K562 (cell line): ENCODE measurements at regions not wholly inside any gene's neighbourhood (a gene's known extent, or its start where the extent isn't known, plus 50 kb on each side); places are given as distances from the start of the nearest gene placed in this dataset.

Source experiments
- ATAC-seq: fragments of 200-7000 bp; cut with Tn5 transposase; 3 replicates; pipeline ENCODE4 v1.9.1; 2020; ENCODE audit warnings: moderate library complexity
- BruUV-seq: library from RNA; stranded (reverse); fragments of 400-500 nt; replicated peaks from 2 replicates; lab custom pipeline; 2021; lab: Mats Ljungman, UMichigan
- CTCF ChIA-PET: fragments of 300-600 bp; formaldehyde crosslinking; extraction: SDS; loops from one replicate; lab custom pipeline; 2021; ENCODE audit warnings: low intra/inter-chr PET ratio; lab: Yijun Ruan, JAX
- POLR2A ChIA-PET: fragments of 300-600, 350-650 bp; sonication (Branson Sonifier 250); formaldehyde crosslinking; extraction: SDS; loops from one replicate; lab custom pipeline; 2021; ENCODE audit warnings: antibody characterized with exemption, inconsistent platforms; lab: Yijun Ruan, JAX
- DNase-seq, 4 experiments: peaks; one replicate each; pipeline versions ENCODE4 v3.0.0 to v3.0.0-alpha.2; 2011 to 2018; ENCODE audit warnings: low spot score in 3 of 4, mixed read lengths in 3 of 4; ENCODE audit errors: extremely low read depth in 1 of 4
- FAIRE-seq: peaks from 2 replicates; lab custom pipeline; 2011; peaks lifted over from hg19 to GRCh38; lab: Jason Lieb, UNC
- H2AFZ ChIP-seq: 2 replicates; pipeline ENCODE4 v1.6.0; 2011; ENCODE audit warnings: low read depth, low read length, control low read depth, inconsistent platforms
- H3K27ac ChIP-seq: fragments of 200-600 bp; 3 replicates; pipeline ENCODE4 v1.8.0; 2011; ENCODE audit warnings: low read depth, mild to moderate bottlenecking, control low read depth, inconsistent platforms, low read length, moderate library complexity, mixed read lengths; ENCODE audit errors: extremely low read depth
- H3K27me3 ChIP-seq, 2 experiments: fragments of 300-600 bp in 1 of 2; 2 replicates in 1 of 2; 3 replicates in 1 of 2; pipeline versions ENCODE4 v1.6.0 to v1.8.0; 2011; ENCODE audit warnings: inconsistent platforms in 2 of 2, low read length in 2 of 2, mild to moderate bottlenecking in 1 of 2, mixed read lengths in 1 of 2, moderate library complexity in 1 of 2; ENCODE audit not compliant: control insufficient read depth in 2 of 2, insufficient read depth in 2 of 2
- H3K36me3 ChIP-seq: fragments of 300-600 bp; 3 replicates; pipeline ENCODE4 v1.8.0; 2011; ENCODE audit warnings: mild to moderate bottlenecking, low read length, inconsistent platforms; ENCODE audit not compliant: control insufficient read depth, insufficient read depth
- H3K4me1 ChIP-seq, 2 experiments: fragments of 200-600 bp in 1 of 2; replicated peaks in 1 of 2; 2 replicates in 1 of 2; 3 replicates in 1 of 2; pipeline versions ENCODE4 v1.5.1 to v1.8.0; 2011; ENCODE audit warnings: inconsistent platforms in 2 of 2, low read length in 2 of 2, mild to moderate bottlenecking in 1 of 2, mixed read lengths in 1 of 2, moderate library complexity in 1 of 2; ENCODE audit not compliant: control insufficient read depth in 2 of 2, insufficient read depth in 2 of 2
- H3K4me2 ChIP-seq: 2 replicates; pipeline ENCODE4 v1.6.1; 2011; ENCODE audit warnings: low read length, control low read depth, inconsistent platforms, mixed read lengths; ENCODE audit not compliant: insufficient read depth
- H3K4me3 ChIP-seq: fragments of 200-600 bp; sonication (generic), shearing (Covaris generic); 2 replicates; pipeline ENCODE4 v1.5.1; 2016; ENCODE audit warnings: control low read depth, inconsistent platforms
- H3K79me2 ChIP-seq: fragments of 200-600 bp; 3 replicates; pipeline ENCODE4 v1.8.0; 2011; ENCODE audit warnings: low read length, inconsistent platforms; ENCODE audit not compliant: control insufficient read depth, insufficient read depth
- H3K9ac ChIP-seq, 2 experiments: 2 replicates each; pipeline versions ENCODE4 v1.6.0 to v1.6.1; 2011; ENCODE audit warnings: low read depth in 2 of 2, low read length in 2 of 2, control low read depth in 1 of 2, inconsistent platforms in 1 of 2, mild to moderate bottlenecking in 1 of 2, mixed read lengths in 1 of 2; ENCODE audit not compliant: insufficient read depth in 1 of 2
- H3K9me1 ChIP-seq: one replicate; pipeline ENCODE4 v1.6.0; 2011; ENCODE audit warnings: inconsistent platforms, mild to moderate bottlenecking, low read length, moderate library complexity; ENCODE audit not compliant: control insufficient read depth, insufficient read depth
- H3K9me3 ChIP-seq: replicated peaks from 2 replicates; pipeline ENCODE4 v1.5.1; 2011; ENCODE audit warnings: low read depth, low read length, inconsistent platforms; ENCODE audit not compliant: control insufficient read depth, insufficient read depth
- H4K20me1 ChIP-seq: replicated peaks from 2 replicates; pipeline ENCODE4 v1.6.1; 2011; ENCODE audit warnings: low read length, inconsistent platforms, mixed read lengths; ENCODE audit not compliant: control insufficient read depth, insufficient read depth
- ARID3A ChIP-seq: IDR thresholded peaks from 2 replicates; pipeline ENCODE4 v1.6.1; 2012; ENCODE audit warnings: low read depth, low read length, improper control_type of control experiment, borderline replicate concordance
- BRCA1 ChIP-seq, 2 experiments: fragments of 450-650 bp in 1 of 2; sonication (generic) in 1 of 2; formaldehyde crosslinking in 1 of 2; IDR thresholded peaks; 2 replicates each; pipeline versions ENCODE4 v1.5.0 to v1.6.1; 2017 to 2020; ENCODE audit warnings: mild to moderate bottlenecking in 1 of 2, missing genetic modification reagents in 1 of 2
- CBFA2T2 ChIP-seq: fragments of 450-650 bp; conservative IDR thresholded peaks from 2 replicates; pipeline ENCODE4 v1.6.1; 2017; ENCODE audit warnings: mild to moderate bottlenecking
- CBX5 ChIP-seq: IDR thresholded peaks from 2 replicates; pipeline ENCODE4 v1.6.1; 2014; ENCODE audit warnings: low read depth, borderline replicate concordance
- CREB3 ChIP-seq: fragments of 450-650 bp; conservative IDR thresholded peaks from 2 replicates; pipeline ENCODE4 v1.6.1; 2016; ENCODE audit warnings: missing genetic modification characterization, low read depth, mild to moderate bottlenecking, missing compliant biosample characterization, moderate library complexity
- CSDE1 ChIP-seq, 2 experiments: fragments of 450-650 bp; IDR thresholded peaks; 2 replicates each; pipeline ENCODE4 v1.6.1; 2016; ENCODE audit warnings: mild to moderate bottlenecking in 1 of 2
- KAT2B ChIP-seq: IDR thresholded peaks from one replicate; pipeline ENCODE4 v1.6.1; 2012; ENCODE audit warnings: low read depth, mild to moderate bottlenecking, control low read depth, inconsistent platforms, low read length, moderate library complexity
- KAT8 ChIP-seq: fragments of 450-650 bp; IDR thresholded peaks from 2 replicates; pipeline ENCODE4 v1.6.1; 2016; ENCODE audit warnings: low read depth, mild to moderate bottlenecking
- MYBL2 ChIP-seq, 2 experiments: fragments of 450-650 bp in 1 of 2; sonication (generic) in 1 of 2; formaldehyde crosslinking in 1 of 2; IDR thresholded peaks; 2 replicates each; pipeline versions ENCODE4 v1.6.1 to v1.8.1; 2017 to 2022; ENCODE audit warnings: borderline replicate concordance in 1 of 2, inconsistent platforms in 1 of 2, low read depth in 1 of 2, mild to moderate bottlenecking in 1 of 2, missing genetic modification reagents in 1 of 2, moderate library complexity in 1 of 2
- PML ChIP-seq: IDR thresholded peaks from 2 replicates; pipeline ENCODE4 v1.6.1; 2012; ENCODE audit warnings: low read length, inconsistent platforms
- SREBF2 ChIP-seq: sonication (generic); formaldehyde crosslinking; IDR thresholded peaks from 2 replicates; pipeline ENCODE4 v1.4.0; 2020; ENCODE audit warnings: mild to moderate bottlenecking, missing genetic modification reagents
- TARDBP ChIP-seq: fragments of 450-650 bp; IDR thresholded peaks from 2 replicates; pipeline ENCODE4 v1.6.1; 2016
- TRIM28 ChIP-seq: fragments of 450-650 bp; IDR thresholded peaks from 2 replicates; pipeline ENCODE4 v1.6.1; 2017
- ZNF282 ChIP-seq: sonication (generic); formaldehyde crosslinking; IDR thresholded peaks from 2 replicates; pipeline ENCODE4 v1.8.1; 2023; ENCODE audit warnings: missing genetic modification reagents
- ZNF551 ChIP-seq: fragments of 250-450 bp; sonication (Bioruptor Pico); IDR thresholded peaks from 2 replicates; pipeline ENCODE4 v1.5.0; 2021; ENCODE audit warnings: mild to moderate bottlenecking, moderate library complexity
- WGBS: fragments of 100-300 bp; shearing (Covaris generic); methylation state at CpG from one replicate; pipeline ENCODE4 v1.1.6; 2016; ENCODE audit warnings: low coverage, mixed read lengths; ENCODE audit not compliant: insufficient coverage; ENCODE audit errors: missing lambda C conversion rate; 5-methylcytosine and 5-hydroxymethylcytosine counted together
- in situ Hi-C: fragments of 300-500 bp; cut with MboI; formaldehyde crosslinking; loops from 4 replicates; pipeline ENCODE4 v1.15.0; 2018; ENCODE audit warnings: inconsistent platforms, mixed read lengths
- intact Hi-C: fragments of 100-400 bp; cut with micrococcal nuclease; formaldehyde crosslinking; loops from 2 replicates; pipeline ENCODE4 v1.14.2; 2022

GRCh38 chrX:94742772-94743171 lies 1068.8 kb downstream of the FAM133A start:
- Histone ChIP-seq H3K79me2 (no peaks in the 10 kb centered on the region), H2AFZ (no peak overlapping the region), H4K20me1 (no peaks in the 10 kb centered on the region), H3K4me3 (no peak overlapping the region), H3K9me3 (no peaks in the 10 kb centered on the region), H3K9ac (no peak overlapping the region), H3K27ac (no peak overlapping the region), H3K27me3 (no peaks in the 10 kb centered on the region), H3K4me2 (no peak overlapping the region)
- BruUV-seq: no TSS peak
- in situ Hi-C loops: no loop called here
- FAIRE-seq (no peak), ATAC-seq (no peak)
- intact Hi-C loops: no loop called here
- ChIA-PET POLR2A (no interaction called here), CTCF (no interaction called here)
- whole genome bisulfite sequencing: 0% methylated on average over 3 of the region's 3 CpGs
- no peak for TF ChIP-seq PML
- no peak for TF ChIP-seq CBFA2T2
- no peak for TF ChIP-seq KAT2B
- TF ChIP-seq BRCA1 (IDR thresholded peaks at IDR 0.05): no peak
- no peak for TF ChIP-seq BRCA1 (CRISPR knock-in tag; IDR thresholded peaks at IDR 0.05)
- TF ChIP-seq ZNF282 (CRISPR knock-in tag): no peak
- TF ChIP-seq, all 486 proteins: peak for 0
- no peak for DNase-seq
- no peaks in the 10 kb centered on the region for H3K4me1 ChIP-seq
- H3K9me1 ChIP-seq: no peaks in the 10 kb centered on the region
- no peaks in the 10 kb centered on the region for H3K36me3 ChIP-seq

- Histone ChIP-seq H3K9ac (no peak overlapping the region), H3K9me1 (no peaks in the 10 kb centered on the region), H3K9me3 (no peaks in the 10 kb centered on the region), H3K4me1 (no peaks in the 10 kb centered on the region), H3K27me3 (no peaks in the 10 kb centered on the region), H3K4me2 (no peak overlapping the region), H3K27ac (no peak overlapping the region), H2AFZ (no peak overlapping the region), H4K20me1 (no peaks in the 10 kb centered on the region), H3K36me3 (no peaks in the 10 kb centered on the region), H3K79me2 (no peaks in the 10 kb centered on the region), H3K4me3 (no peak overlapping the region)
- intact Hi-C loops (no loop called here), in situ Hi-C loops (no loop called here)
- no peak for DNase-seq
- no peak for ATAC-seq
- BruUV-seq: no TSS peak
- ChIA-PET CTCF (no interaction called here), POLR2A (no interaction called here)
- no peak for FAIRE-seq
- TF ChIP-seq CBX5 (no peak), ZNF551 (CRISPR knock-in tag) (no peak), TRIM28 (no peak), KAT8 (no peak), CSDE1 (IDR thresholded peaks at IDR 0.05) (no peak), MYBL2 (IDR thresholded peaks at IDR 0.05; ENCODE audit: low read depth) (no peak), MYBL2 (CRISPR knock-in tag; IDR thresholded peaks at IDR 0.05; ENCODE audit: borderline replicate concordance) (no peak), CREB3 (tag) (no peak), TARDBP (no peak), SREBF2 (no peak), ARID3A (no peak)
Observed at GRCh38 chrX:94743478-94743877, 1069.5 kb downstream of the FAM133A start.
